ENCODE measurements at regions not wholly inside any gene's neighbourhood (a gene's known extent, or its start where the extent isn't known, plus 50 kb on each side); places are given as distances from the start of the nearest gene placed in this dataset.
"Not testable (repeated sequence)": the region's sequence is repeated elsewhere in the genome, so short reads cannot be mapped to it uniquely, and the experiment has no call there.

- DNase-seq (ENCODE audit: low spot score) (no peak), ATAC-seq (ENCODE audit: low FRiP score) (no peak)
- TF ChIP-seq, protein P1, sequence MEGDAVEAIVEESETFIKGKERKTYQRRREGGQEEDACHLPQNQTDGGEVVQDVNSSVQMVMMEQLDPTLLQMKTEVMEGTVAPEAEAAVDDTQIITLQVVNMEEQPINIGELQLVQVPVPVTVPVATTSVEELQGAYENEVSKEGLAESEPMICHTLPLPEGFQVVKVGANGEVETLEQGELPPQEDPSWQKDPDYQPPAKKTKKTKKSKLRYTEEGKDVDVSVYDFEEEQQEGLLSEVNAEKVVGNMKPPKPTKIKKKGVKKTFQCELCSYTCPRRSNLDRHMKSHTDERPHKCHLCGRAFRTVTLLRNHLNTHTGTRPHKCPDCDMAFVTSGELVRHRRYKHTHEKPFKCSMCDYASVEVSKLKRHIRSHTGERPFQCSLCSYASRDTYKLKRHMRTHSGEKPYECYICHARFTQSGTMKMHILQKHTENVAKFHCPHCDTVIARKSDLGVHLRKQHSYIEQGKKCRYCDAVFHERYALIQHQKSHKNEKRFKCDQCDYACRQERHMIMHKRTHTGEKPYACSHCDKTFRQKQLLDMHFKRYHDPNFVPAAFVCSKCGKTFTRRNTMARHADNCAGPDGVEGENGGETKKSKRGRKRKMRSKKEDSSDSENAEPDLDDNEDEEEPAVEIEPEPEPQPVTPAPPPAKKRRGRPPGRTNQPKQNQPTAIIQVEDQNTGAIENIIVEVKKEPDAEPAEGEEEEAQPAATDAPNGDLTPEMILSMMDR (IDR thresholded peaks at IDR 0.05) = no peak
Observed at GRCh38 chr5:138636398-138636944, 61.3 kb upstream of the HSPA9 start.

DNA sequence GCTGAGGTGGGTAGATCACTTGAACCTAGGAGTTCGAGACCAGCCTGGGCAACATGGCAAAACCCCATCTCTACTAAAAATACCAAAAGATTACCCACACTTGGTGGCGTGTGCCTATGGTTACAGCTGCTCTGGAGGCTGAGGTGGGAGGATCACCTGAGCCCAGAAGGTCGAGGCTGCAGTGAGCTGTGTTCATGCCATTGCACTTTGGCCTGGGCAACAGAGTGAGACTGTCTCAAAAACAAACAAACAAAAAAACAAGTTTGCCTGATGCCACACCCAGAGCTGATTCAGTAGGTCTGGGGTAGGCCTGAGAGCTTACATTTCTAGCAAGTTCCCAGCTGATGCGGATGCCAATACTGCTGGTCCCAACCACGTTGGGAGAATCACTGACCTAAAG lies 60.5 kb upstream of the HSPA9 start:
- DNase-seq (ENCODE audit: low spot score) = no peak
- TF ChIP-seq, protein P1 (IDR thresholded peaks at IDR 0.05) = no peak

GRCh38 chr5:138635265-138635664 lies 60.1 kb upstream of the HSPA9 start:
- DNase-seq (ENCODE audit: low spot score) (no peak), ATAC-seq (ENCODE audit: low FRiP score) (peak; percentile 80)
- TF ChIP-seq, protein P1 (IDR thresholded peaks at IDR 0.05) = no peak

More for the DNA sequence above, 60.5 kb upstream of the HSPA9 start:
- no peak for ATAC-seq (ENCODE audit: low FRiP score)

DNA sequence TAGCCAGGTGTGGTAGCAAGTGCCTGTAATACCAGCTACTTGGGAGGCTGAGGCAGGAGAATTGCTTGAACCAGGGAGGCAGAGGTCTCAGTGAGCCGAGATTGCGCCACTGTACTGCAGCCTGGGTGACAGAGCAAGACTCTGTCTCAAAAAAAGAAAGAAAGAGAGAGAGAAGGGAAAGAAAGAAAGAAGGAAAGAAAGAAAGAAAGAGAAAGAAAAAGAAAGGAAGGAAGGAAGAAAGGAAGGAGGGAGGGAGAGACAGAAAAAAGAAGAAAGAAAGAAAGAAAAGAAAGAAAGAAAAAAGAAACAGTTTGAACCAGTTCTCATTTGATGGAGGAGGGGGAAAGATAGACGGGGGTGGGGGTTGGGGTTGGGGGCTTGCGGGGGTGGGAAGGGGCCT lies 59.6 kb upstream of the HSPA9 start:
- DNase-seq (ENCODE audit: low spot score); ATAC-seq (ENCODE audit: low FRiP score): not testable (repeated sequence)

GRCh38 chr5:138632900-138633489 lies 57.8 kb upstream of the HSPA9 start:
- ATAC-seq (ENCODE audit: low FRiP score) = peak; percentile 43
- no peak for DNase-seq (ENCODE audit: low spot score)
- TF ChIP-seq, protein P1 (IDR thresholded peaks at IDR 0.05) = no peak

GRCh38 chr5:138631096-138631928 lies 56.1 kb upstream of the HSPA9 start:
- DNase-seq (ENCODE audit: low spot score) (no peak), ATAC-seq (ENCODE audit: low FRiP score) (no peak)
- TF ChIP-seq, protein P1 (IDR thresholded peaks at IDR 0.05) = no peak

DNA sequence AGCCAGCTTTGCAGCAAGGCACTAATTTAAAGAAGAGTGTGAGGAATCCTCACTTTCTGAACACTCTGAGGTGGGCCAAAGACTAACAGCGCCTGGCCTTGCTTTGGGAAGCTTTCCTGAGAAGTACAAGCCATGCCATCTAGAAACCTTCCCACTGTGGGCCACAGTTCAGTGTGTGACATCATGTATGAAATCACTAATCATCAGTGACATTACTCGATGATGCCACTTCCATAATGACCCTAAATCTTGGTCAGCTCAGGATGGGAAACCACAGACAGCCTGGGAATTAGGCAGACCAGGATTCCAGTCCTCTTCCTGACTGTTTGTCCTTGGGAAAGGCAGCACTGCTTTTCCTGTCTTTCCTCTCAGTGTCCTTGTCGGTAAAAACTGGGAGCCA lies 54.2 kb upstream of the HSPA9 start:
- DNase-seq (ENCODE audit: low spot score) = no peak
- TF ChIP-seq, protein P1 (IDR thresholded peaks at IDR 0.05) = no peak
- no peak for ATAC-seq (ENCODE audit: low FRiP score)

Data from omental fat pad (tissue), 3 donors.